ENCODE measurements at regions not wholly inside any gene's neighbourhood (a gene's known extent, or its start where the extent isn't known, plus 50 kb on each side); places are given as distances from the start of the nearest gene placed in this dataset.

GRCh38 chrX:104359124-104359523, 104.4 kb upstream of the ESX1 start:
- TF ChIP-seq CTCF (IDR thresholded peaks at IDR 0.05; ENCODE audit: low read depth, low read length, poor library complexity, severe bottlenecking) (no peak), EZH2phosphoT487 (IDR thresholded peaks at IDR 0.05; ENCODE audit: borderline replicate concordance, low read length) (no peak)
- H4K20me1 ChIP-seq (ENCODE audit: control insufficient read depth, insufficient read depth, low read depth, low read length), result no peaks in the 10 kb centered on the region
- no peaks in the 10 kb centered on the region for H3K36me3 ChIP-seq (ENCODE audit: control insufficient read depth, low read length)
- H3K27ac ChIP-seq (ENCODE audit: low read depth, low read length), result no peak overlapping the region
- no peaks in the 10 kb centered on the region for H3K9me3 ChIP-seq (ENCODE audit: control insufficient read depth, insufficient read depth, low read length)
- no peaks in the 10 kb centered on the region for H3F3A ChIP-seq (ENCODE audit: control insufficient read depth, insufficient read depth)
- no peaks in the 10 kb centered on the region for H3K9me2 ChIP-seq (replicated peaks; ENCODE audit: control insufficient read depth, low read length)
- no peaks in the 10 kb centered on the region for H3K4me1 ChIP-seq (ENCODE audit: control insufficient read depth, low read length)
- H3K27me3 ChIP-seq (ENCODE audit: control insufficient read depth, low read length), result no peaks in the 10 kb centered on the region
- no peak overlapping the region for H3K4me2 ChIP-seq (ENCODE audit: low read length)
- H3K79me2 ChIP-seq (ENCODE audit: control insufficient read depth, low read length), result no peaks in the 10 kb centered on the region
- H3K4me3 ChIP-seq (ENCODE audit: low read length), result no peak overlapping the region

- no peaks in the 10 kb centered on the region for H4K20me1 ChIP-seq (ENCODE audit: control insufficient read depth, insufficient read depth, low read depth, low read length)
- H3K36me3 ChIP-seq (ENCODE audit: control insufficient read depth, low read length), result no peaks in the 10 kb centered on the region
- H3K27me3 ChIP-seq (ENCODE audit: control insufficient read depth, low read length), result no peaks in the 10 kb centered on the region
- no peaks in the 10 kb centered on the region for H3K9me3 ChIP-seq (ENCODE audit: control insufficient read depth, insufficient read depth, low read length)
- TF ChIP-seq EZH2phosphoT487 (IDR thresholded peaks at IDR 0.05; ENCODE audit: borderline replicate concordance, low read length) (no peak), CTCF (IDR thresholded peaks at IDR 0.05; ENCODE audit: low read depth, low read length, poor library complexity, severe bottlenecking) (no peak)
- no peak overlapping the region for H3K27ac ChIP-seq (ENCODE audit: low read depth, low read length)
- H3K79me2 ChIP-seq (ENCODE audit: control insufficient read depth, low read length), result no peaks in the 10 kb centered on the region
- H3K4me1 ChIP-seq (ENCODE audit: control insufficient read depth, low read length), result no peaks in the 10 kb centered on the region
- H3K4me3 ChIP-seq (ENCODE audit: low read length), result no peak overlapping the region
- no peaks in the 10 kb centered on the region for H3F3A ChIP-seq (ENCODE audit: control insufficient read depth, insufficient read depth)
- no peaks in the 10 kb centered on the region for H3K9me2 ChIP-seq (replicated peaks; ENCODE audit: control insufficient read depth, low read length)
- no peak overlapping the region for H3K4me2 ChIP-seq (ENCODE audit: low read length)
Observed at GRCh38 chrX:104351173-104351769, 96.5 kb upstream of the ESX1 start.

- no peaks in the 10 kb centered on the region for H3K27me3 ChIP-seq (ENCODE audit: control insufficient read depth, low read length)
- TF ChIP-seq EZH2phosphoT487 (IDR thresholded peaks at IDR 0.05; ENCODE audit: borderline replicate concordance, low read length) (no peak), CTCF (IDR thresholded peaks at IDR 0.05; ENCODE audit: low read depth, low read length, poor library complexity, severe bottlenecking) (no peak)
- H3K4me2 ChIP-seq (ENCODE audit: low read length), result no peak overlapping the region
- no peaks in the 10 kb centered on the region for H3K79me2 ChIP-seq (ENCODE audit: control insufficient read depth, low read length)
- no peaks in the 10 kb centered on the region for H3K9me3 ChIP-seq (ENCODE audit: control insufficient read depth, insufficient read depth, low read length)
- H3K4me1 ChIP-seq (ENCODE audit: control insufficient read depth, low read length), result no peaks in the 10 kb centered on the region
- H3F3A ChIP-seq (ENCODE audit: control insufficient read depth, insufficient read depth), result no peaks in the 10 kb centered on the region
- no peaks in the 10 kb centered on the region for H3K9me2 ChIP-seq (replicated peaks; ENCODE audit: control insufficient read depth, low read length)
- H4K20me1 ChIP-seq (ENCODE audit: control insufficient read depth, insufficient read depth, low read depth, low read length), result no peaks in the 10 kb centered on the region
- no peak overlapping the region for H3K27ac ChIP-seq (ENCODE audit: low read depth, low read length)
- no peak overlapping the region for H3K4me3 ChIP-seq (ENCODE audit: low read length)
- H3K36me3 ChIP-seq (ENCODE audit: control insufficient read depth, low read length), result no peaks in the 10 kb centered on the region
Observed at GRCh38 chrX:104347860-104348259, 93.1 kb upstream of the ESX1 start.
